ENCODE measurements at regions not wholly inside any gene's neighbourhood (a gene's known extent, or its start where the extent isn't known, plus 50 kb on each side); places are given as distances from the start of the nearest gene placed in this dataset.
"Not testable (repeated sequence)": the region's sequence is repeated elsewhere in the genome, so short reads cannot be mapped to it uniquely, and the experiment has no call there.

GRCh38 chrX:152061083-152061482, 77.3 kb downstream of the MAGEA10 start:
- Histone ChIP-seq H3K27me3 (no peaks in the 10 kb centered on the region), H3K27ac (no peak overlapping the region), H3K9me3 (no peaks in the 10 kb centered on the region), H3K4me3 (no peak overlapping the region), H3K36me3 (no peaks in the 10 kb centered on the region), H3K4me1 (peaks cover 0 to 18% (median 16%) of the 10 kb centered on the region in 3 donors)
- DNase-seq (no peak), FAIRE-seq (no peak), ATAC-seq (peak in 3 of 4 donors; percentile 30 to 64 (median 49))
- intact Hi-C loops (cut with DNase I): no loop called here
- TF ChIP-seq CTCF (IDR thresholded peaks at IDR 0.05): no peak
- 37 to 50% methylated on average over 8 of the region's 8 CpGs for WGBS, 2 donors

- ATAC-seq; H3K4me1 ChIP-seq; H3K9me3 ChIP-seq; H3K4me3 ChIP-seq; H3K27ac ChIP-seq; H3K27me3 ChIP-seq; intact Hi-C loops (cut with DNase I); DNase-seq; H3K36me3 ChIP-seq: not testable (repeated sequence)
- FAIRE-seq: peak; percentile 73
- WGBS, 2 donors: 40 to 75% methylated on average over 1 of the region's 1 CpG
These were observed 76.1 kb upstream of the GABRE start for GRCh38 chrX:152050623-152051022.

- no peak overlapping the region for H3K27ac ChIP-seq
- no peak for FAIRE-seq
These were observed 69.9 kb upstream of the GABRE start for GRCh38 chrX:152044383-152044782.

GRCh38 chrX:152038804-152039203, 64.3 kb upstream of the GABRE start:
- no peaks in the 10 kb centered on the region for H3K36me3 ChIP-seq
- no peak for TF ChIP-seq CTCF (IDR thresholded peaks at IDR 0.05)
- intact Hi-C loops (cut with DNase I): no loop called here
- no peak for ATAC-seq
- H3K27ac ChIP-seq: no peak overlapping the region
- FAIRE-seq: no peak
- peaks cover 0 to 3% (median 1%) of the 10 kb centered on the region in 4 donors for H3K27me3 ChIP-seq
- no peaks in the 10 kb centered on the region for H3K9me3 ChIP-seq
- no peak overlapping the region for H3K4me3 ChIP-seq
- WGBS, 2 donors: 56 to 77% methylated on average over 2 of the region's 2 CpGs
- no peak for DNase-seq
- H3K4me1 ChIP-seq: no peaks in the 10 kb centered on the region

More at GRCh38 chrX:152044383-152044782, 69.9 kb upstream of the GABRE start:
- Histone ChIP-seq H3K4me1 (no peaks in the 10 kb centered on the region), H3K9me3 (no peaks in the 10 kb centered on the region), H3K36me3 (no peaks in the 10 kb centered on the region), H3K27me3 (peaks cover 0 to 3% (median 1%) of the 10 kb centered on the region in 4 donors), H3K4me3 (no peak overlapping the region)
- intact Hi-C loops (cut with DNase I): no loop called here
- no peak for ATAC-seq
- 40 to 64% methylated on average over 1 of the region's 1 CpG for WGBS, 2 donors
- no peak for DNase-seq
- TF ChIP-seq CTCF (IDR thresholded peaks at IDR 0.05): no peak

- Histone ChIP-seq H3K4me3 (no peak overlapping the region), H3K36me3 (no peaks in the 10 kb centered on the region), H3K4me1 (no peaks in the 10 kb centered on the region), H3K27ac (no peak overlapping the region), H3K27me3 (peaks cover 0 to 3% (median 0%) of the 10 kb centered on the region in 4 donors), H3K9me3 (no peaks in the 10 kb centered on the region)
- intact Hi-C loops (cut with DNase I): no loop called here
- FAIRE-seq (no peak), DNase-seq (no peak), ATAC-seq (no peak)
- no peak for TF ChIP-seq CTCF (IDR thresholded peaks at IDR 0.05)
- WGBS, 2 donors: 41 to 49% methylated on average over 1 of the region's 1 CpG
These were observed 62.7 kb upstream of the GABRE start for GRCh38 chrX:152037183-152037582.

GRCh38 chrX:152031346-152031745, 56.9 kb upstream of the GABRE start:
- H3K27me3 ChIP-seq; H3K27ac ChIP-seq; H3K4me3 ChIP-seq; intact Hi-C loops (cut with DNase I); H3K9me3 ChIP-seq; ATAC-seq; H3K4me1 ChIP-seq; FAIRE-seq; H3K36me3 ChIP-seq; DNase-seq: not testable (repeated sequence)
- 56 to 76% methylated on average over 1 of the region's 1 CpG for WGBS, 2 donors
